ENCODE measurements at regions not wholly inside any gene's neighbourhood (a gene's known extent, or its start where the extent isn't known, plus 50 kb on each side); places are given as distances from the start of the nearest gene placed in this dataset.

- Histone ChIP-seq H2AFZ (ENCODE audit: insufficient read depth, low read depth, low read length, poor library complexity, severe bottlenecking) (no peak overlapping the region), H3K27ac (ENCODE audit: low read depth in 1 of 2, low read length in 2 of 2) (peak overlapping the region in 1 of 2 donors; percentile 3), H3K4me3 (replicated peaks in 1 of 3; ENCODE audit: low read depth in 2 of 3, low read length in 3 of 3) (peak overlapping the region in 1 of 3 experiments; percentile 15), H3K36me3 (replicated peaks in 1 of 2; ENCODE audit: control insufficient read depth in 1 of 2, insufficient read depth in 2 of 2, low read length in 2 of 2) (no peaks in the 10 kb centered on the region), H4K20me1 (ENCODE audit: insufficient read depth, low read length) (no peaks in the 10 kb centered on the region), H3K27me3 (ENCODE audit: control insufficient read depth in 2 of 2, insufficient read depth in 2 of 2, low read length in 2 of 2) (no peaks in the 10 kb centered on the region), H3K79me2 (ENCODE audit: insufficient read depth, low read length) (no peaks in the 10 kb centered on the region), H3K9ac (ENCODE audit: insufficient read depth, low read length, poor library complexity, severe bottlenecking) (no peak overlapping the region), H3K4me2 (replicated peaks; ENCODE audit: extremely low read depth, low read length, poor library complexity, severe bottlenecking) (no peak overlapping the region), H3K4me1 (ENCODE audit: control insufficient read depth in 1 of 2, insufficient read depth in 2 of 2, low read length in 2 of 2) (peaks cover 55 to 74% of the 10 kb centered on the region in 2 donors), H3K9me3 (replicated peaks in 1 of 2; ENCODE audit: control insufficient read depth in 1 of 2, insufficient read depth in 1 of 2, low read length in 2 of 2) (no peaks in the 10 kb centered on the region)
- Mint-ChIP-seq H3K27ac (peak overlapping the region in 3 of 7 donors; percentile 33 to 59 (median 54)), H3K36me3 (peaks cover 3 to 4% of the 10 kb centered on the region in 2 donors), H3K4me1 (peaks cover 59% of the 10 kb centered on the region), H3K4me3 (no peak overlapping the region), H3K9me3 (peaks cover 0 to 3% (median 0%) of the 10 kb centered on the region in 7 donors), H3K27me3 (ENCODE audit: low read depth in 3 of 3) (peaks cover 0 to 2% (median 0%) of the 10 kb centered on the region in 3 donors)
- WGBS (ENCODE audit: insufficient coverage) = no CpG with 5 or more reads among the region's 5 CpGs
- no peak for TF ChIP-seq CTCF (IDR thresholded peaks at IDR 0.05)
- DNase-seq = peak in 2 of 3 donors; percentile 34 to 54
- intact Hi-C loops (cut with micrococcal nuclease) = loop anchor here in 1 of 2 donors (10.0 kb wide), 1 partner anchor 45 kb away; no protein-coding TSS in a partner anchor
These were observed 183.0 kb downstream of the DUSP6 start for GRCh38 chr12:89169321-89169720.

DNA sequence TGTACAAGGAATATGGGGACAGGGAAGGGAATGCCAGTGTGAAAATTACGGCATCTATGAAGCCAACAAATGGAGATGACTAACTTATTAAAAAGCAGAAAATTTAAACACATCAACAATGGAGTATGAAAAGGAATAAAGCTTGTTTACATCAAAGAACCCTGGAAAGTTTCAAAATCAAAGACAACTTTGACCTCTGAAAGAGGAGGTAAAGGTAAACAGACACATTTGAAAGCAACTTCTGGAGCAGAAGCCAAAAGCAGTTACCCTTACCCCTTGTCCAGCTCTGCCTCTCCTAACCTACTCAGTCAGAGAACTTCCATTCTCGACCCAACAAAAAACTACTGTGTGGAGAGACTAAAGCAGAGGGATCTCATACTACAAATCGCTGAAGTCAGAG, 184.3 kb downstream of the DUSP6 start:
- Histone ChIP-seq H3K4me2 (replicated peaks; ENCODE audit: extremely low read depth, low read length, poor library complexity, severe bottlenecking) (no peak overlapping the region), H2AFZ (ENCODE audit: insufficient read depth, low read depth, low read length, poor library complexity, severe bottlenecking) (no peak overlapping the region), H3K4me1 (ENCODE audit: control insufficient read depth in 1 of 2, insufficient read depth in 2 of 2, low read length in 2 of 2) (peaks cover 60 to 78% of the 10 kb centered on the region in 2 donors), H3K27ac (ENCODE audit: low read depth in 1 of 2, low read length in 2 of 2) (peak overlapping the region in 1 of 2 donors; percentile 99), H3K36me3 (replicated peaks in 1 of 2; ENCODE audit: control insufficient read depth in 1 of 2, insufficient read depth in 2 of 2, low read length in 2 of 2) (no peaks in the 10 kb centered on the region), H3K79me2 (ENCODE audit: insufficient read depth, low read length) (no peaks in the 10 kb centered on the region), H3K9ac (ENCODE audit: insufficient read depth, low read length, poor library complexity, severe bottlenecking) (no peak overlapping the region), H3K27me3 (ENCODE audit: control insufficient read depth in 2 of 2, insufficient read depth in 2 of 2, low read length in 2 of 2) (no peaks in the 10 kb centered on the region), H4K20me1 (ENCODE audit: insufficient read depth, low read length) (no peaks in the 10 kb centered on the region), H3K4me3 (replicated peaks in 1 of 3; ENCODE audit: low read depth in 2 of 3, low read length in 3 of 3) (no peak overlapping the region), H3K9me3 (replicated peaks in 1 of 2; ENCODE audit: control insufficient read depth in 1 of 2, insufficient read depth in 1 of 2, low read length in 2 of 2) (no peaks in the 10 kb centered on the region)
- H3K27me3 Mint-ChIP-seq (ENCODE audit: low read depth in 3 of 3) = peaks cover 0 to 2% (median 0%) of the 10 kb centered on the region in 3 donors
- intact Hi-C loops (cut with micrococcal nuclease) = loop anchor here in 1 of 2 donors (10.0 kb wide), 1 partner anchor 47 kb away; no protein-coding TSS in a partner anchor
- peaks cover 0 to 3% (median 0%) of the 10 kb centered on the region in 7 donors for H3K9me3 Mint-ChIP-seq
- H3K27ac Mint-ChIP-seq = peak overlapping the region in 5 of 7 donors; percentile 18 to 94 (median 88)
- TF ChIP-seq CTCF (IDR thresholded peaks at IDR 0.05) = no peak
- H3K4me3 Mint-ChIP-seq = no peak overlapping the region
- peaks cover 3 to 4% of the 10 kb centered on the region in 2 donors for H3K36me3 Mint-ChIP-seq
- peaks cover 52% of the 10 kb centered on the region for H3K4me1 Mint-ChIP-seq
- WGBS (ENCODE audit: insufficient coverage) = no CpG with 5 or more reads among the region's 3 CpGs
- no peak for DNase-seq

Data from CD14-positive monocyte (primary cell).